Activated naive CD8-positive, alpha-beta T cell treated with anti-CD3 and anti-CD28 coated beads for 36 hours (primary cell): ENCODE measurements at regions not wholly inside any gene's neighbourhood (a gene's known extent, or its start where the extent isn't known, plus 50 kb on each side); places are given as distances from the start of the nearest gene placed in this dataset.
"Not testable (repeated sequence)": the region's sequence is repeated elsewhere in the genome, so short reads cannot be mapped to it uniquely, and the experiment has no call there.

ENCODE experiments used
- DNase-seq: peaks from one replicate; pipeline ENCODE4 v3.0.0; 2021
- H3K27ac Mint-ChIP-seq: one replicate; pipeline ENCODE4 v1.8.0; 2022; ENCODE audit warnings: mild to moderate bottlenecking, moderate library complexity, mixed read lengths
- H3K27me3 Mint-ChIP-seq: one replicate; pipeline ENCODE4 v1.8.0; 2022; ENCODE audit warnings: mild to moderate bottlenecking, mixed read lengths
- H3K36me3 Mint-ChIP-seq: one replicate; pipeline ENCODE4 v1.8.0; 2021; ENCODE audit warnings: mild to moderate bottlenecking, mixed read lengths
- H3K4me1 Mint-ChIP-seq: one replicate; pipeline ENCODE4 v1.8.0; 2021; ENCODE audit warnings: mixed read lengths
- H3K4me3 Mint-ChIP-seq: one replicate; pipeline ENCODE4 v1.8.0; 2022; ENCODE audit warnings: mild to moderate bottlenecking, moderate library complexity, mixed read lengths
- H3K9me3 Mint-ChIP-seq: one replicate; pipeline ENCODE4 v1.8.0; 2022; ENCODE audit warnings: mixed read lengths

- no peaks in the 10 kb centered on the region for H3K27me3 Mint-ChIP-seq
- peaks cover 29% of the 10 kb centered on the region for H3K36me3 Mint-ChIP-seq
- H3K27ac Mint-ChIP-seq, result no peak overlapping the region
- DNase-seq, result no peak
- no peaks in the 10 kb centered on the region for H3K9me3 Mint-ChIP-seq
- peaks cover 14% of the 10 kb centered on the region for H3K4me1 Mint-ChIP-seq
- H3K4me3 Mint-ChIP-seq, result no peak overlapping the region
Observed at GRCh38 chr13:73808318-73808717, 325.9 kb downstream of the KLF12 start.

GRCh38 chr13:73805326-73805958 lies 328.8 kb downstream of the KLF12 start:
- H3K4me3 Mint-ChIP-seq, DNase-seq, H3K9me3 Mint-ChIP-seq, H3K27ac Mint-ChIP-seq, H3K27me3 Mint-ChIP-seq: not testable (repeated sequence)
- H3K36me3 Mint-ChIP-seq, result peaks cover 27% of the 10 kb centered on the region
- peaks cover 19% of the 10 kb centered on the region for H3K4me1 Mint-ChIP-seq

DNA sequence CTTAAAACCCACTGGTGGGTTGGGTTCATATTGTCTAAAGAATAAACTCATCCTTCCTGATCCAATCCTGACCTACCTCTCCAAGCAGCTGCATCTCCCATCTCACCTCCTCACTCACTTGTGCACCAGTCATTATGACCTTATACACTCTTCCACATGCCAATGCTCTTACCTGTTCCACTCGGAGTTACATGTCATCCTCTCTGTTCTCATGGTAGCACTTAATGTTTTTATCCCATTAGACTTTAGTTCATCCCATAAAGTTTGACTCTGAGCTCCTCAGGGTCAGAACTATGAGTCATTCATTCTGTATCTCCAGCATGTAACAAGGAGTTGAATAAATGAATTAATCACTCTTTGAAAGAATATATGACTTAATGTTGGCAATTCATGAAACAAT lies 330.2 kb downstream of the KLF12 start:
- H3K27me3 Mint-ChIP-seq, result no peaks in the 10 kb centered on the region
- H3K9me3 Mint-ChIP-seq, result peaks cover 1% of the 10 kb centered on the region
- H3K36me3 Mint-ChIP-seq, result peaks cover 25% of the 10 kb centered on the region
- H3K4me1 Mint-ChIP-seq, result peaks cover 13% of the 10 kb centered on the region
- H3K4me3 Mint-ChIP-seq, result no peak overlapping the region
- no peak for DNase-seq
- H3K27ac Mint-ChIP-seq, result no peak overlapping the region

DNA sequence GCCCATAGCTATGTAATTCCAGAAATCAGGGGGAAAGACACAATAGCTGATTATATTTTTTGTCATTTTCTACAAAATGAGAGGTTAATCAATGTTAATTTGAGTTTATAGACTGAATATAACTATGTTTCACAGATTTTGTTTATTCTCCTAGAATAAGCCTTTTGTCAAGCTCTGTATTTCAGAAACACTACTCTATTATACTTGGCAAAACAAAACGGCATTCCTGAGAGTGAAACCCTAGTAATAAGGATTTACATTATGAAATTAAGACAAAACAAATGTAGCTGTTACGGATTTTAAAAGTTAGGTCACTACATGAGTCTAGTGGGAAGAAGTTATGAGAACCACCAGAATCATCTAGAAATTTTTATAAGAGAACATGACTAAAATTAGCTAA lies 334.2 kb downstream of the KLF12 start:
- Mint-ChIP-seq H3K4me1 (peaks cover 9% of the 10 kb centered on the region), H3K27ac (no peak overlapping the region), H3K27me3 (no peaks in the 10 kb centered on the region), H3K9me3 (peaks cover 3% of the 10 kb centered on the region), H3K4me3 (no peak overlapping the region), H3K36me3 (peaks cover 35% of the 10 kb centered on the region)
- no peak for DNase-seq

GRCh38 chr13:73794755-73795154 lies 339.4 kb downstream of the KLF12 start:
- Mint-ChIP-seq H3K4me3 (no peak overlapping the region), H3K4me1 (peaks cover 11% of the 10 kb centered on the region), H3K36me3 (peaks cover 27% of the 10 kb centered on the region), H3K27ac (no peak overlapping the region), H3K27me3 (no peaks in the 10 kb centered on the region), H3K9me3 (peaks cover 3% of the 10 kb centered on the region)
- DNase-seq, result no peak

GRCh38 chr13:73793361-73793760 lies 340.8 kb downstream of the KLF12 start:
- no peak overlapping the region for H3K4me3 Mint-ChIP-seq
- DNase-seq, result no peak
- H3K9me3 Mint-ChIP-seq, result no peaks in the 10 kb centered on the region
- H3K4me1 Mint-ChIP-seq, result peaks cover 18% of the 10 kb centered on the region
- peaks cover 23% of the 10 kb centered on the region for H3K36me3 Mint-ChIP-seq
- H3K27me3 Mint-ChIP-seq, result no peaks in the 10 kb centered on the region
- no peak overlapping the region for H3K27ac Mint-ChIP-seq

- H3K4me3 Mint-ChIP-seq, result no peak overlapping the region
- peaks cover 17% of the 10 kb centered on the region for H3K36me3 Mint-ChIP-seq
- H3K27me3 Mint-ChIP-seq, result no peaks in the 10 kb centered on the region
- peaks cover 18% of the 10 kb centered on the region for H3K4me1 Mint-ChIP-seq
- no peak for DNase-seq
- H3K27ac Mint-ChIP-seq, result no peak overlapping the region
- no peaks in the 10 kb centered on the region for H3K9me3 Mint-ChIP-seq
Observed at GRCh38 chr13:73792796-73793195, 341.4 kb downstream of the KLF12 start.

- peaks cover 37% of the 10 kb centered on the region for H3K36me3 Mint-ChIP-seq
- H3K9me3 Mint-ChIP-seq, result no peaks in the 10 kb centered on the region
- no peak for DNase-seq
- H3K4me3 Mint-ChIP-seq, result no peak overlapping the region
- H3K4me1 Mint-ChIP-seq, result peaks cover 10% of the 10 kb centered on the region
- H3K27ac Mint-ChIP-seq, result no peak overlapping the region
- no peaks in the 10 kb centered on the region for H3K27me3 Mint-ChIP-seq
Observed at GRCh38 chr13:73782450-73783449, 351.5 kb downstream of the KLF12 start.

DNA sequence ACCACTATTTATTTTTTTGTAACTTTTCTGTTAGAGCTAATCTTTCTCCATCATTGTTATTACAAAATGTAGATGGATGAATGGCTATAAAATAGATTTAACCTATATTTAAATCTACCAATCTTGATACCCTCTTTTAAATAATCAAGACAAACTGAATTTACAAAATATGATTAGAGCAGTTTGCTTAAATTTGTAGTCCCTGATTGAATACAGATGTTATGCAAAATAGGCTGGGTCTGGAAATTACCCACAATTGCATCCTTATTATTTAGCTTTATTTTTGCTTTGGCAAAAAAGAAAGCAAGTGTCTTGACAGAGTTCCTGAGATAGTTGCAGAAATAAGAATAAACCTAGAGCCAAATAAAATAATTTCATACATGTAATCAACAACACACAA lies 352.8 kb downstream of the KLF12 start:
- no peak overlapping the region for H3K4me3 Mint-ChIP-seq
- no peak overlapping the region for H3K27ac Mint-ChIP-seq
- peaks cover 42% of the 10 kb centered on the region for H3K36me3 Mint-ChIP-seq
- peaks cover 7% of the 10 kb centered on the region for H3K9me3 Mint-ChIP-seq
- DNase-seq, result no peak
- H3K27me3 Mint-ChIP-seq, result no peaks in the 10 kb centered on the region
- peaks cover 12% of the 10 kb centered on the region for H3K4me1 Mint-ChIP-seq

DNA sequence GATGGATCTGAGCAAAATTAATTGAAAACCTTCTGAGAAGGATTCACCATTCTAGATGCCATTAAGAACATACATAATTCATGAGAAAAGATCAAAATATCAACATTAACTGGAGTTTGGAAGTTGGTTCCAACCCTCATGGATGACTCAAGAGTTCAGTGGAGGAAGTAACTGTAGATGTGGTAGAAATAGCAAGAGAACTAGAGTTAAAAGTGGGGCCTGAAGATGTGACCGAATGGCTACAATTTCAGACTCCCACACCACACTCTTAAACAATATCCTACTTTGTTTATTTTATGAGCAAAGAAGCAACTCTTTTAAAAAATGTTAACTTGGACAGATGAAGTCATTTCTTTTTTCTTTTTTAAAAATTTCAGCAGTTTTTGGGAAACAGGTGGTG lies 354.3 kb downstream of the KLF12 start:
- Mint-ChIP-seq H3K4me1 (peaks cover 12% of the 10 kb centered on the region), H3K9me3 (peaks cover 7% of the 10 kb centered on the region), H3K27ac (no peak overlapping the region), H3K36me3 (peaks cover 46% of the 10 kb centered on the region), H3K27me3 (no peaks in the 10 kb centered on the region), H3K4me3 (no peak overlapping the region)
- DNase-seq, result no peak

GRCh38 chr13:73778242-73778864 lies 355.9 kb downstream of the KLF12 start:
- Mint-ChIP-seq H3K9me3 (peaks cover 13% of the 10 kb centered on the region), H3K36me3 (peaks cover 49% of the 10 kb centered on the region), H3K27me3 (no peaks in the 10 kb centered on the region), H3K27ac (no peak overlapping the region), H3K4me1 (peaks cover 18% of the 10 kb centered on the region), H3K4me3 (no peak overlapping the region)
- no peak for DNase-seq

DNA sequence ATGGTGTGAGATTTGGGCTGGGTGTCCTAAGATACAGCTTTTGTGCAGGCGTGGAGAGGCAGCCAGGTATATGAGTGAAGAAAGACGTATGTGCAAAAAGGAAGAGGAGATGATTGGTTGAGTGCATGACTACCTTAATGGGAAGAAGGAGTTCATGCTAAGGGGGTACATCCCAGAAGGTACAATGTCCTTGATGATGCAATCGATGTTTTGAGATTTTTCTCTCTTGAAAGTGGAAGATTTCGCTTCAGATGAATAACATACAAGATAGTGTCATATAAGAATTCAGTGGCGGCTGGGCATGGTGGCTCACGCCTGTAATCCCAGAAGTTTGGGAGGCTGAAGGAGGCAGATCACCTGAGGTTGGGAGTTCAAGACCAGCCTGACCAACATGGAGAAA lies 357.1 kb downstream of the KLF12 start:
- no peak overlapping the region for H3K4me3 Mint-ChIP-seq
- no peaks in the 10 kb centered on the region for H3K27me3 Mint-ChIP-seq
- no peak for DNase-seq
- H3K4me1 Mint-ChIP-seq, result peaks cover 22% of the 10 kb centered on the region
- H3K36me3 Mint-ChIP-seq, result peaks cover 58% of the 10 kb centered on the region
- H3K9me3 Mint-ChIP-seq, result peaks cover 15% of the 10 kb centered on the region
- no peak overlapping the region for H3K27ac Mint-ChIP-seq

DNA sequence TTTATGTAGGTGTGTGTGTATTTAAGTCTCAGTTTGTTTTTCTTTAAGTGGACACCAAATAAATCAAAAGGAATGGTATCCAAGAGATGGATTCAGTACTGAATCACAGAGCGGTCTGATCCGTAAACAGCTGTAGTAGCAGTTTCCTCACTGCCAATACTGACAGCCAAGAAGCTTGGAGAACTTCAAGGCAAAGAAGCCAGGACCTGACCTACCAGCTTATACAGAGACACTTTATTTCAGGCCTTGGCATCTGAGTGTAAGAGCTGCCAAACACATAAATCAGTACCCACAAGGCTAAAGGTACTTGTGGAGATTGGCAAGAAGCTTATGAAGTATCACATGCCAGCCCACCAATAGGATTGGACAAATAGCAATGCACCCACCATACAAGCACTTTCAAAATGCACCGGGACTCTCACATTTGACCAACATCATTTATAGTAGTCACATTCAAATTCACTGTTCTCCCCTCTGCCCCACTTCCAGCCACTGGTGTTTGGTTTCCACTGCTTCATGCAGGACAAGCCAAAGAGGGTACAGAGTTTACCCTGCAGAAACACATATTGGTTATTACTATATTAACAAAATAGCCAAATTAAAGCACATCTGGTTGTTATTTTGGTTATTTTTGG lies 357.9 kb downstream of the KLF12 start:
- no peak for DNase-seq
- Mint-ChIP-seq H3K4me3 (no peak overlapping the region), H3K4me1 (peaks cover 20% of the 10 kb centered on the region), H3K27me3 (no peaks in the 10 kb centered on the region), H3K27ac (no peak overlapping the region), H3K9me3 (peaks cover 20% of the 10 kb centered on the region), H3K36me3 (peaks cover 63% of the 10 kb centered on the region)

DNA sequence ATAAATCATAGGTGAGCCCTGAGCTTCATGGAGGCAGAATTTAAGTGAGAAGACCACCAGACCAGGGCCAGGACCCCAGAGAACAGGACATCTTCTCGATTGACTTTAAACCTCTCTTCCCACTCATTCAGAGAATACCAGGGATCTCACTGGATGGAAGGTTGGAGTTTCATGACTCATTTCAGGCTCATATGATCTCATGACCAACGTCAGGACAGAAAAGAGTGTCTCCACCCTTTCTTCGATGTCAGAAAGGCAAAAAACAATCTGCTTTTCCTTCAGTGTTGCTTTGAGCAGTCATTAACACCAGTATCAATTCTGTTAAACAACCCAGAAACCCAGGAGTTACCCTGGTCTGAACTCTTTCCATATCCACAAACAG lies 361.0 kb downstream of the KLF12 start:
- H3K36me3 Mint-ChIP-seq, result peaks cover 51% of the 10 kb centered on the region
- peaks cover 31% of the 10 kb centered on the region for H3K4me1 Mint-ChIP-seq
- no peak for DNase-seq
- no peak overlapping the region for H3K27ac Mint-ChIP-seq
- H3K9me3 Mint-ChIP-seq, result peaks cover 25% of the 10 kb centered on the region
- no peak overlapping the region for H3K4me3 Mint-ChIP-seq
- no peaks in the 10 kb centered on the region for H3K27me3 Mint-ChIP-seq
